ENCODE measurements at regions not wholly inside any gene's neighbourhood (a gene's known extent, or its start where the extent isn't known, plus 50 kb on each side); places are given as distances from the start of the nearest gene placed in this dataset.
A peak's percentile ranks its signal among the peaks of the same experiment; 100 is the strongest.

- no peak for TF ChIP-seq CTCF (IDR thresholded peaks at IDR 0.05; ENCODE audit: low read length, missing control alignments)
- DNase-seq (ENCODE audit: low read depth): no peak
- no peak overlapping the region for H3K4me3 ChIP-seq (replicated peaks; ENCODE audit: low read depth, low read length)
Measured at GRCh38 chr4:37771771-37772170, 54.7 kb upstream of the PGM2 start.

GRCh38 chr4:37770016-37770415 is 56.5 kb upstream of the PGM2 start:
- no peak overlapping the region for H3K4me3 ChIP-seq (replicated peaks; ENCODE audit: low read depth, low read length)
- TF ChIP-seq CTCF (IDR thresholded peaks at IDR 0.05; ENCODE audit: low read length, missing control alignments): no peak

GRCh38 chr4:37769391-37769989 is 57.0 kb upstream of the PGM2 start:
- no peak overlapping the region for H3K4me3 ChIP-seq (replicated peaks; ENCODE audit: low read depth, low read length)

More at GRCh38 chr4:37770016-37770415, 56.5 kb upstream of the PGM2 start:
- peak; percentile 67 for DNase-seq (ENCODE audit: low read depth)

GRCh38 chr4:37767546-37767945 is 58.9 kb upstream of the PGM2 start:
- no peak for TF ChIP-seq CTCF (IDR thresholded peaks at IDR 0.05; ENCODE audit: low read length, missing control alignments)
- no peak overlapping the region for H3K4me3 ChIP-seq (replicated peaks; ENCODE audit: low read depth, low read length)
- peak; percentile 83 for DNase-seq (ENCODE audit: low read depth)

More at GRCh38 chr4:37769391-37769989, 57.0 kb upstream of the PGM2 start:
- DNase-seq (ENCODE audit: low read depth): no peak
- no peak for TF ChIP-seq CTCF (IDR thresholded peaks at IDR 0.05; ENCODE audit: low read length, missing control alignments)

GRCh38 chr4:37767019-37767418 is 59.5 kb upstream of the PGM2 start:
- H3K4me3 ChIP-seq (replicated peaks; ENCODE audit: low read depth, low read length): no peak overlapping the region
- no peak for TF ChIP-seq CTCF (IDR thresholded peaks at IDR 0.05; ENCODE audit: low read length, missing control alignments)
- DNase-seq (ENCODE audit: low read depth): no peak

GRCh38 chr4:37765741-37766140 is 60.7 kb upstream of the PGM2 start:
- no peak for TF ChIP-seq CTCF (IDR thresholded peaks at IDR 0.05; ENCODE audit: low read length, missing control alignments)

GRCh38 chr4:37763831-37764230 is 62.7 kb upstream of the PGM2 start:
- no peak overlapping the region for H3K4me3 ChIP-seq (replicated peaks; ENCODE audit: low read depth, low read length)
- TF ChIP-seq CTCF (IDR thresholded peaks at IDR 0.05; ENCODE audit: low read length, missing control alignments): no peak
- DNase-seq (ENCODE audit: low read depth): no peak

More at GRCh38 chr4:37765741-37766140, 60.7 kb upstream of the PGM2 start:
- DNase-seq (ENCODE audit: low read depth): no peak
- no peak overlapping the region for H3K4me3 ChIP-seq (replicated peaks; ENCODE audit: low read depth, low read length)

Data from fibroblast of pulmonary artery (primary cell).